ENCODE measurements at regions not wholly inside any gene's neighbourhood (a gene's known extent, or its start where the extent isn't known, plus 50 kb on each side); places are given as distances from the start of the nearest gene placed in this dataset.

DNA sequence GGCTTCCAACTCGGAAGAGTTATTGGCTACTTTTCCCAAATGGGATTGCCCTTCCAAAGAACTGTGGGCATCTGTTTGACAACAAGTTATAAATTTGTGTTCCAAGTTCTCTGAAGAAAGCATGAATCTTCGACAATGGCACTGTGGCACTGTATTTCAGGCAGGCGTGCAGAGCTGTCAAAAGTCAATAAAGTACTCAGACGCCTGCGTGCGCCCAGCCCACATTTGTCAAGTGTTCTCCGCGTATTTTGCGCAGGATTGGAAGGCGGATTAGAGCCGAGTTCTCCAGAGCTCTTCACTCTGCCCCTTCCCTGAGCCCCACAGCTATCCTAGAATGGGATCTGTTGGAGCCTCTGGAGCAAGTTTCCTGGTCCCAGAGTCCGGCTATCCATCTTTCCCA, 103.2 kb downstream of the SLC25A47 start:
- TF ChIP-seq, protein P1, sequence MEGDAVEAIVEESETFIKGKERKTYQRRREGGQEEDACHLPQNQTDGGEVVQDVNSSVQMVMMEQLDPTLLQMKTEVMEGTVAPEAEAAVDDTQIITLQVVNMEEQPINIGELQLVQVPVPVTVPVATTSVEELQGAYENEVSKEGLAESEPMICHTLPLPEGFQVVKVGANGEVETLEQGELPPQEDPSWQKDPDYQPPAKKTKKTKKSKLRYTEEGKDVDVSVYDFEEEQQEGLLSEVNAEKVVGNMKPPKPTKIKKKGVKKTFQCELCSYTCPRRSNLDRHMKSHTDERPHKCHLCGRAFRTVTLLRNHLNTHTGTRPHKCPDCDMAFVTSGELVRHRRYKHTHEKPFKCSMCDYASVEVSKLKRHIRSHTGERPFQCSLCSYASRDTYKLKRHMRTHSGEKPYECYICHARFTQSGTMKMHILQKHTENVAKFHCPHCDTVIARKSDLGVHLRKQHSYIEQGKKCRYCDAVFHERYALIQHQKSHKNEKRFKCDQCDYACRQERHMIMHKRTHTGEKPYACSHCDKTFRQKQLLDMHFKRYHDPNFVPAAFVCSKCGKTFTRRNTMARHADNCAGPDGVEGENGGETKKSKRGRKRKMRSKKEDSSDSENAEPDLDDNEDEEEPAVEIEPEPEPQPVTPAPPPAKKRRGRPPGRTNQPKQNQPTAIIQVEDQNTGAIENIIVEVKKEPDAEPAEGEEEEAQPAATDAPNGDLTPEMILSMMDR (IDR thresholded peaks at IDR 0.05), result no peak
- no peak for TF ChIP-seq POLR2A (IDR thresholded peaks at IDR 0.05)
- TF ChIP-seq EP300 (IDR thresholded peaks at IDR 0.05), result no peak

All from tibial nerve (tissue), 4 donors.